ENCODE measurements at regions not wholly inside any gene's neighbourhood (a gene's known extent, or its start where the extent isn't known, plus 50 kb on each side); places are given as distances from the start of the nearest gene placed in this dataset.
A peak's percentile ranks its signal among the peaks of the same experiment; 100 is the strongest.

DNA sequence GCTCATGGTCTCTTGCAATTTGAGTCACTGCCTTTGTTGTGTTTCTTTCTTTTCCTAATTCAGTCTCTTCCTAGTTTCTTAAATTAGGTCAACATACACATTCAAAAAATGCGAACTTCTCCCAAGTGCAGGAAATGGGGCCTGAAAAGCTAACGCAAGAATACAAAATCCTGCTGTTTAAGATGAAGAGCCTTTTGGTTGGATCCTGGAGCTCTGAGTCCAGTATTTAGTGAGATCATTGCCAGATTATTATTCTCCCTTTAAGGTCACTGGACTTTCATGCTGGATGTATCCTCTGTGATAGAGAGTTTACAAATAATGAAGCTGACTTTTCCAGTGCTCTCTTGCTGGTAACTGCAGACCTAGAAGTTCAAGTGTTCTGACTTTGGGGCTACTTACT lies 401.9 kb upstream of the MKI67 start:
- Histone ChIP-seq H3K9me3 (ENCODE audit: insufficient read depth, low read length, severe bottlenecking) (no peaks in the 10 kb centered on the region), H4K20me1 (ENCODE audit: insufficient read depth, low read length) (no peaks in the 10 kb centered on the region), H3K4me2 (ENCODE audit: insufficient read depth, low read length) (no peak overlapping the region), H2AFZ (ENCODE audit: low read depth, low read length) (no peak overlapping the region), H3K9ac (ENCODE audit: low read depth, low read length) (no peak overlapping the region), H3K27me3 (ENCODE audit: insufficient read depth, low read length, poor library complexity) (peaks cover 25% of the 10 kb centered on the region), H3K4me1 (ENCODE audit: insufficient read depth, low read length) (no peaks in the 10 kb centered on the region), H3K79me2 (ENCODE audit: insufficient read depth, low read length) (no peaks in the 10 kb centered on the region), H3K36me3 (ENCODE audit: insufficient read depth, low read length) (no peaks in the 10 kb centered on the region), H3K4me3 (ENCODE audit: low read depth in 1 of 2, low read length in 2 of 2) (no peak overlapping the region), H3K27ac (ENCODE audit: low read length) (no peak overlapping the region)
- DNase-seq (no peak), ATAC-seq (ENCODE audit: insufficient read depth, low read depth) (no peak)
- TF ChIP-seq EZH2 (IDR thresholded peaks at IDR 0.05; ENCODE audit: borderline replicate concordance, low read depth, low read length, severe bottlenecking): no peak
- TF ChIP-seq, protein P1, sequence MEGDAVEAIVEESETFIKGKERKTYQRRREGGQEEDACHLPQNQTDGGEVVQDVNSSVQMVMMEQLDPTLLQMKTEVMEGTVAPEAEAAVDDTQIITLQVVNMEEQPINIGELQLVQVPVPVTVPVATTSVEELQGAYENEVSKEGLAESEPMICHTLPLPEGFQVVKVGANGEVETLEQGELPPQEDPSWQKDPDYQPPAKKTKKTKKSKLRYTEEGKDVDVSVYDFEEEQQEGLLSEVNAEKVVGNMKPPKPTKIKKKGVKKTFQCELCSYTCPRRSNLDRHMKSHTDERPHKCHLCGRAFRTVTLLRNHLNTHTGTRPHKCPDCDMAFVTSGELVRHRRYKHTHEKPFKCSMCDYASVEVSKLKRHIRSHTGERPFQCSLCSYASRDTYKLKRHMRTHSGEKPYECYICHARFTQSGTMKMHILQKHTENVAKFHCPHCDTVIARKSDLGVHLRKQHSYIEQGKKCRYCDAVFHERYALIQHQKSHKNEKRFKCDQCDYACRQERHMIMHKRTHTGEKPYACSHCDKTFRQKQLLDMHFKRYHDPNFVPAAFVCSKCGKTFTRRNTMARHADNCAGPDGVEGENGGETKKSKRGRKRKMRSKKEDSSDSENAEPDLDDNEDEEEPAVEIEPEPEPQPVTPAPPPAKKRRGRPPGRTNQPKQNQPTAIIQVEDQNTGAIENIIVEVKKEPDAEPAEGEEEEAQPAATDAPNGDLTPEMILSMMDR (IDR thresholded peaks at IDR 0.05; ENCODE audit: borderline replicate concordance, extremely low read depth, low read length, poor library complexity, severe bottlenecking): no peak

DNA sequence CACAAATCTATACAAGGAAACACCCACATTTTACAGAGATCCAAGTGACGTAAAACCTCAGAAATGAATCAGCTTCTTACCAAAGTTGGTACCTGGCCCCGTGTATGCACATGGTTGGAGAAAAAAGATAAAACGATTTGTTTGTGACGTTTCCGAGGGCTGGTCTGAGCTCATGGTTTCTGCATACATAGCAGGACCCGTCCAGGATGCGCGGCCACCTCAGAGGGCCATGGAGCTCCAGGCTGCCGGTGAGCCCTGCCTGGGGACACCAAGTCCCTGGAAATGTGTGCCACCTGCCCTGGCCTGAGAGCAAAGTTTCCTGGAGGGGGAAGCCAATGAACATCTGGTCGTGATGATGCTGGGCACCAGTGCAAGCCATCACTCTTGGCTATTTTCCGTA lies 402.6 kb upstream of the MKI67 start:
- ATAC-seq (ENCODE audit: insufficient read depth, low read depth) (no peak), DNase-seq (no peak)
- no peaks in the 10 kb centered on the region for H4K20me1 ChIP-seq (ENCODE audit: insufficient read depth, low read length)
- no peaks in the 10 kb centered on the region for H3K4me1 ChIP-seq (ENCODE audit: insufficient read depth, low read length)
- H3K9ac ChIP-seq (ENCODE audit: low read depth, low read length): no peak overlapping the region
- no peak overlapping the region for H3K4me3 ChIP-seq (ENCODE audit: low read depth in 1 of 2, low read length in 2 of 2)
- peaks cover 25% of the 10 kb centered on the region for H3K27me3 ChIP-seq (ENCODE audit: insufficient read depth, low read length, poor library complexity)
- H3K36me3 ChIP-seq (ENCODE audit: insufficient read depth, low read length): no peaks in the 10 kb centered on the region
- no peak overlapping the region for H3K4me2 ChIP-seq (ENCODE audit: insufficient read depth, low read length)
- no peak for TF ChIP-seq EZH2 (IDR thresholded peaks at IDR 0.05; ENCODE audit: borderline replicate concordance, low read depth, low read length, severe bottlenecking)
- TF ChIP-seq, protein P1 (IDR thresholded peaks at IDR 0.05; ENCODE audit: borderline replicate concordance, extremely low read depth, low read length, poor library complexity, severe bottlenecking): no peak
- no peaks in the 10 kb centered on the region for H3K9me3 ChIP-seq (ENCODE audit: insufficient read depth, low read length, severe bottlenecking)
- H3K79me2 ChIP-seq (ENCODE audit: insufficient read depth, low read length): no peaks in the 10 kb centered on the region
- H2AFZ ChIP-seq (ENCODE audit: low read depth, low read length): no peak overlapping the region
- no peak overlapping the region for H3K27ac ChIP-seq (ENCODE audit: low read length)

DNA sequence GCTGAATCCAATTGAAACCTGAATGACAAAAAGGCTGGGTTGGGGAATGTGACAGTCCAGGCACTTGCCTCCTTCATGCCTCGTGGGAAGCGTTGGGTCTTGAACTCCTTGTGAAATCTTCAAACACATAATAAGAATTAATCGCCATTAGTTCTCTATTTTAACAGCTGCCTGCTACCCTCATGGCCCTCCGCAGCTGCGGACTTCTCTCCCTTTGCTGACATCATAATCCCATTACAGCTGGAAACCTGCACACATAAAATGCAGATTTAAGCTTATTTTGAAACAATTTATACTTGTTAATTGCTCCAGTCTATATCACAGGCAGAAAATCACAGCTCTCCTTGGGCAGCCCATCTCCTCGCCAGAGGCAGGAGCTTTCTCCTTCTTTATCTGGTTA lies 403.0 kb upstream of the MKI67 start:
- Histone ChIP-seq H2AFZ (ENCODE audit: low read depth, low read length) (no peak overlapping the region), H3K9me3 (ENCODE audit: insufficient read depth, low read length, severe bottlenecking) (no peaks in the 10 kb centered on the region), H3K27ac (ENCODE audit: low read length) (no peak overlapping the region), H3K36me3 (ENCODE audit: insufficient read depth, low read length) (no peaks in the 10 kb centered on the region), H3K4me3 (ENCODE audit: low read depth in 1 of 2, low read length in 2 of 2) (no peak overlapping the region), H3K9ac (ENCODE audit: low read depth, low read length) (no peak overlapping the region), H3K79me2 (ENCODE audit: insufficient read depth, low read length) (no peaks in the 10 kb centered on the region), H3K27me3 (ENCODE audit: insufficient read depth, low read length, poor library complexity) (peaks cover 25% of the 10 kb centered on the region), H4K20me1 (ENCODE audit: insufficient read depth, low read length) (no peaks in the 10 kb centered on the region), H3K4me2 (ENCODE audit: insufficient read depth, low read length) (no peak overlapping the region), H3K4me1 (ENCODE audit: insufficient read depth, low read length) (no peaks in the 10 kb centered on the region)
- no peak for ATAC-seq (ENCODE audit: insufficient read depth, low read depth)
- no peak for TF ChIP-seq EZH2 (IDR thresholded peaks at IDR 0.05; ENCODE audit: borderline replicate concordance, low read depth, low read length, severe bottlenecking)
- TF ChIP-seq, protein P1 (IDR thresholded peaks at IDR 0.05; ENCODE audit: borderline replicate concordance, extremely low read depth, low read length, poor library complexity, severe bottlenecking): no peak
- no peak for DNase-seq

DNA sequence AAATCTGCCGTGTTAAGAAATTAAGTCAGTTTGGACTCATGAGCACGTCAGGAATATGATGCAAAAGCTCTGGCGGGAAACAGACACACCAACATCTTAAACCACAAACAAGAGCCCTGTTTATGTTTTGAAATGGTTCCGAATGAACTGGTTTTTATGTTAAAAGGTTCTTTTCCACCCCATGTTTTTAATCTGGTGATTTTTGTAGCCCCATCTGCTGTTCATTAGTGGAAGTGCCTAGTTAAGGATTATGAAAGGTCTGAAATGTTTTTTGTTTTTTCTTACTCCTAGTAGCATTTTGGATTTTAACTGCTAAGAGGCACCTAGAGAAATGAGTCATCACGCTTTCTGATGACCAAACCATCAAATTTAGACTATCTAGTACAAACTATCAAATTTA lies 404.1 kb upstream of the MKI67 start:
- Histone ChIP-seq H3K36me3 (ENCODE audit: insufficient read depth, low read length) (no peaks in the 10 kb centered on the region), H3K79me2 (ENCODE audit: insufficient read depth, low read length) (no peaks in the 10 kb centered on the region), H3K4me3 (ENCODE audit: low read depth in 1 of 2, low read length in 2 of 2) (no peak overlapping the region), H3K27me3 (ENCODE audit: insufficient read depth, low read length, poor library complexity) (peaks cover 29% of the 10 kb centered on the region), H3K9me3 (ENCODE audit: insufficient read depth, low read length, severe bottlenecking) (no peaks in the 10 kb centered on the region), H3K4me2 (ENCODE audit: insufficient read depth, low read length) (no peak overlapping the region), H3K4me1 (ENCODE audit: insufficient read depth, low read length) (no peaks in the 10 kb centered on the region), H3K27ac (ENCODE audit: low read length) (no peak overlapping the region), H2AFZ (ENCODE audit: low read depth, low read length) (no peak overlapping the region), H3K9ac (ENCODE audit: low read depth, low read length) (no peak overlapping the region), H4K20me1 (ENCODE audit: insufficient read depth, low read length) (no peaks in the 10 kb centered on the region)
- ATAC-seq (ENCODE audit: insufficient read depth, low read depth): no peak
- TF ChIP-seq, protein P1 (IDR thresholded peaks at IDR 0.05; ENCODE audit: borderline replicate concordance, extremely low read depth, low read length, poor library complexity, severe bottlenecking): peak; percentile 67
- no peak for TF ChIP-seq EZH2 (IDR thresholded peaks at IDR 0.05; ENCODE audit: borderline replicate concordance, low read depth, low read length, severe bottlenecking)
- DNase-seq: no peak
